Keratinocyte (primary cell): ENCODE measurements at regions not wholly inside any gene's neighbourhood (a gene's known extent, or its start where the extent isn't known, plus 50 kb on each side); places are given as distances from the start of the nearest gene placed in this dataset.

Experiments used
- DNase-seq: peaks from one replicate; pipeline ENCODE4 v3.0.0-alpha.2; 2011; ENCODE audit warnings: low read depth, missing footprints, low spot score
- FAIRE-seq: peaks from 2 replicates; lab custom pipeline; 2011; peaks lifted over from hg19 to GRCh38; lab: Jason Lieb, UNC
- H2AFZ ChIP-seq: 2 replicates; pipeline ENCODE4 v1.6.0; 2012; ENCODE audit warnings: low read length, control low read depth, inconsistent platforms; ENCODE audit not compliant: control insufficient read depth
- H3K27ac ChIP-seq: 2 replicates; pipeline ENCODE4 v1.5.1; 2011; ENCODE audit warnings: low read length; ENCODE audit not compliant: control insufficient read depth, insufficient read depth
- H3K27me3 ChIP-seq: 3 replicates; pipeline ENCODE4 v1.6.0; 2011; ENCODE audit warnings: low read length; ENCODE audit not compliant: control insufficient read depth, insufficient read depth; ENCODE audit errors: extremely low read depth
- H3K36me3 ChIP-seq, 2 experiments: 2 replicates in 1 of 2; 3 replicates in 1 of 2; pipeline ENCODE4 v1.5.1; 2011; ENCODE audit warnings: low read length in 2 of 2, mild to moderate bottlenecking in 1 of 2; ENCODE audit not compliant: control insufficient read depth in 2 of 2, insufficient read depth in 2 of 2; ENCODE audit errors: extremely low read depth in 1 of 2
- H3K4me1 ChIP-seq: 3 replicates; pipeline ENCODE4 v1.5.1; 2011; ENCODE audit warnings: low read length; ENCODE audit not compliant: control insufficient read depth, insufficient read depth; ENCODE audit errors: extremely low read depth
- H3K4me2 ChIP-seq: 3 replicates; pipeline ENCODE4 v1.6.0; 2011; ENCODE audit warnings: low read depth, low read length; ENCODE audit not compliant: control insufficient read depth, insufficient read depth; ENCODE audit errors: extremely low read depth
- H3K4me3 ChIP-seq, 3 experiments: fragments of 200-600 bp in 1 of 3; sonication (generic) in 1 of 3; 2 replicates in 2 of 3; 3 replicates in 1 of 3; pipeline ENCODE4 v1.5.1; 2011 to 2016; ENCODE audit warnings: low read length in 3 of 3, mild to moderate bottlenecking in 3 of 3, control low read depth in 2 of 3, inconsistent platforms in 1 of 3, low read depth in 1 of 3, mixed read lengths in 1 of 3, mixed run types in 1 of 3, moderate library complexity in 1 of 3; ENCODE audit not compliant: control insufficient read depth in 2 of 3, insufficient read depth in 2 of 3; ENCODE audit errors: extremely low read depth in 1 of 3
- H3K79me2 ChIP-seq: 2 replicates; pipeline ENCODE4 v1.6.0; 2012; ENCODE audit warnings: low read length; ENCODE audit not compliant: control insufficient read depth, insufficient read depth
- H3K9ac ChIP-seq: 3 replicates; pipeline ENCODE4 v1.6.0; 2011; ENCODE audit warnings: low read length; ENCODE audit not compliant: control insufficient read depth, insufficient read depth; ENCODE audit errors: extremely low read depth
- H3K9me1 ChIP-seq: 3 replicates; pipeline ENCODE4 v1.6.0; 2011; ENCODE audit warnings: low read length; ENCODE audit not compliant: control insufficient read depth, insufficient read depth; ENCODE audit errors: extremely low read depth
- H3K9me3 ChIP-seq: 2 replicates; pipeline ENCODE4 v1.5.1; 2012; ENCODE audit warnings: low read depth, low read length; ENCODE audit not compliant: control insufficient read depth
- H4K20me1 ChIP-seq: 3 replicates; pipeline ENCODE4 v1.6.0; 2011; ENCODE audit warnings: low read length; ENCODE audit not compliant: control insufficient read depth, insufficient read depth; ENCODE audit errors: extremely low read depth
- CTCF ChIP-seq, 3 experiments: IDR thresholded peaks in 1 of 3; conservative IDR thresholded peaks in 1 of 3; optimal IDR thresholded peaks in 1 of 3; 2 replicates in 2 of 3; 3 replicates in 1 of 3; pipeline versions ENCODE3 to v1.5.1; 2011; ENCODE audit warnings: low read length in 3 of 3, mild to moderate bottlenecking in 3 of 3, moderate library complexity in 2 of 3, control low read depth in 1 of 3, inconsistent platforms in 1 of 3; ENCODE audit not compliant: insufficient read depth in 2 of 3; ENCODE audit errors: extremely low read depth in 1 of 3
- EZH2 ChIP-seq: IDR thresholded peaks from one replicate; pipeline ENCODE4 v1.6.1; 2012; ENCODE audit warnings: inconsistent platforms, mild to moderate bottlenecking, low read length, moderate library complexity
- dilution Hi-C: fragments of 300-500 bp; cut with MboI; formaldehyde crosslinking; loops from one replicate; pipeline ENCODE4 v1.7.0; 2020; ENCODE audit warnings: low sequenced_read_pairs; ENCODE audit not compliant: extremely low pct_ligation_motif_present

DNA sequence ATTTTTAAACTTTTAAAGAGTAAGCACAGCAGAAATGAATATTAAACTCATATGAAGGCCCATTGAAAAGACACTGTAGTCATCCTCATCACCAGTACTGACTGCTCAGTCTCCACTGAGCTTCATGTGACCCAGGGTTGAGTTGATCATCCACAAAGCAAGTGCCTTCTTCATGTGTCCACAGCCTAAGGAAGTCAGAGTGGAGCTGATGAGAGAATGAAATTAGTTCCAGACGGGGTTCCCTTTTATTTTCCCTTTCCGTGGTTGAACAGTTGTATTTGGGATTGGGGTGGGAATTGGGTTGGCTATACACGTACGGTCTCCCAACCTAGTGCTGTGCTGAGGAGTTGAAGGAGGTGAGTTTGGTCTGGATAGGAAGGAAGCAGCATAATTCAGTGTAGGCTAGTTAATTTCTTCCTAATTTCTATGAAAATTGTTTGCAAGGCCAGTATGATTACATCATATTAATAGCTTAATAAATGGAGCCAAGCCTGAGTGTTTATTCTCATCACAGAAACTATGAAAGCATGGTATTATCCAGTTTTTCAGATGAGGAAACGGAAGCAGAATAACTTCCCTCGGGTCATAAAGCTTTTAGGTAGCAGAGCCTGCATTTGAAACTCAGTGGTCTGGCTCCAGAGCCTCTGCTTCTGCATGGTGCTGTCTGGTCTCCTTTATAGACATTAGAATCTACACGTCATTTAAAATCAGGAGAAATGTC is 103.9 kb upstream of the DMRT1 start:
- dilution Hi-C loops = no loop called here
- no peak for TF ChIP-seq EZH2
- no peak for TF ChIP-seq CTCF (optimal IDR thresholded peaks at IDR 0.05 in 1 of 3, IDR thresholded peaks at IDR 0.05 in 1 of 3, conservative IDR thresholded peaks at IDR 0.05 in 1 of 3; ENCODE audit: extremely low read depth in 1 of 3, insufficient read depth in 2 of 3, low read length in 3 of 3)
- peak overlapping the region; percentile 75 for H3K27ac ChIP-seq

GRCh38 chr9:738209-738915 is 103.1 kb upstream of the DMRT1 start:
- dilution Hi-C loops = no loop called here
- peak; percentile 96 for FAIRE-seq

More for the DNA sequence above, 103.9 kb upstream of the DMRT1 start:
- no peaks in the 10 kb centered on the region for H3K79me2 ChIP-seq
- no peak overlapping the region for H2AFZ ChIP-seq
- no peak overlapping the region for H3K9ac ChIP-seq
- H3K4me1 ChIP-seq = peaks cover 19% of the 10 kb centered on the region
- peak; percentile 13 for FAIRE-seq
- H3K4me3 ChIP-seq = no peak overlapping the region
- no peaks in the 10 kb centered on the region for H4K20me1 ChIP-seq
- H3K36me3 ChIP-seq = peaks cover 34 to 38% of the 10 kb centered on the region in 2 experiments
- no peaks in the 10 kb centered on the region for H3K27me3 ChIP-seq
- no peak overlapping the region for H3K4me2 ChIP-seq
- no peaks in the 10 kb centered on the region for H3K9me3 ChIP-seq
- H3K9me1 ChIP-seq = no peaks in the 10 kb centered on the region
- DNase-seq = no peak

More at GRCh38 chr9:738209-738915, 103.1 kb upstream of the DMRT1 start:
- no peak for TF ChIP-seq EZH2
- TF ChIP-seq CTCF (optimal IDR thresholded peaks at IDR 0.05 in 1 of 3, IDR thresholded peaks at IDR 0.05 in 1 of 3, conservative IDR thresholded peaks at IDR 0.05 in 1 of 3; ENCODE audit: extremely low read depth in 1 of 3, insufficient read depth in 2 of 3, low read length in 3 of 3) = no peak
- H3K4me2 ChIP-seq = peak overlapping the region; percentile 35
- H3K4me3 ChIP-seq = no peak overlapping the region
- DNase-seq = peak; percentile 60
- H3K36me3 ChIP-seq = peaks cover 39 to 43% of the 10 kb centered on the region in 2 experiments
- H3K27me3 ChIP-seq = no peaks in the 10 kb centered on the region
- no peaks in the 10 kb centered on the region for H4K20me1 ChIP-seq
- H3K9me1 ChIP-seq = no peaks in the 10 kb centered on the region
- peaks cover 19% of the 10 kb centered on the region for H3K4me1 ChIP-seq
- no peak overlapping the region for H2AFZ ChIP-seq
- peak overlapping the region; percentile 75 for H3K27ac ChIP-seq
- H3K9me3 ChIP-seq = no peaks in the 10 kb centered on the region
- no peaks in the 10 kb centered on the region for H3K79me2 ChIP-seq
- no peak overlapping the region for H3K9ac ChIP-seq
